HG02981 (cell line): ENCODE measurements at regions not wholly inside any gene's neighbourhood (a gene's known extent, or its start where the extent isn't known, plus 50 kb on each side); places are given as distances from the start of the nearest gene placed in this dataset.

ENCODE experiments used
- ATAC-seq: cut with Tn5 transposase; IDR thresholded peaks from one replicate; pipeline ENCODE4 v1.9.1; 2021; ENCODE audit warnings: mild to moderate bottlenecking, moderate library complexity; ENCODE audit not compliant: unreplicated experiment

DNA sequence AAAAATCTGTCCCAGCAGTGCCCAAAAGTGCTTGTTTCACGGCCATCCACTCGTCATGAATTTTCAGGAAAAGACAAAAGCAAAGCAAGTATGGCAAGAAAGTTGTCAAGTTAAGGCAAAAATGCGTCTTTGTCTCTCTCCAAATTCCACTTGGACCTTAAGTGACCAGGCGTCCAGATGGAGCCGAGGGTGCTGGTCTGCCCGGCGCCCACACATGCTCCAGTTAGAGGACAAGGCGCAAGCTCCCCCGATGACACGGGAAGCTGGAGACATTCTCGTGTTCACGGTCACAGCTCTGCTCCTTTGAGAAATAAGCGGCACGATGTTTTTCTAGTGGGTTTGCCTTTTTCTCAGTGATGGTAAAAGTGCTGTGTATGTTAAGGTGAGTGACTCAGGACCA is 219.0 kb downstream of the BRD1 start:
- no peak for ATAC-seq

GRCh38 chr22:49608228-49608627 is 219.4 kb downstream of the BRD1 start:
- ATAC-seq, result no peak

DNA sequence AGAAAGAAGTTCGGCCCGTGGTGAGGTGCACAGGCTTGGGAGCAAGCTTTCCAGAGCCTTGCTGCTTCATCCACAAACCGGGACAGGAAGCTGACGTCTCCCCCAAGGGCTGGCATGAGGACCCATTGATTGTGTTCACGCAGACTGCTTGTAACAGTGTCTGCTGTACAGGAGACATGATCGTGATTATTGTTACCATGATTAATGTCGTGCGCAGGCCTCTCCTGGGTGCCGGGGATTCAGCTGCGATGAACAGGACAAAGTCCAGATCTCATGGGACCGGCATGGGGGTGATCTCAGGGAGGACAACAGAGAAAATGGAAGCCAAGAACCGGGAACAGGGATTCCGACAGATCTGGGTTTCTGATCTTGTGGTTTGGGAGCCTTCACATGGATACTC is 219.9 kb downstream of the BRD1 start:
- ATAC-seq, result no peak

- ATAC-seq, result no peak
Observed at GRCh38 chr22:49606562-49607290, 220.9 kb downstream of the BRD1 start.

DNA sequence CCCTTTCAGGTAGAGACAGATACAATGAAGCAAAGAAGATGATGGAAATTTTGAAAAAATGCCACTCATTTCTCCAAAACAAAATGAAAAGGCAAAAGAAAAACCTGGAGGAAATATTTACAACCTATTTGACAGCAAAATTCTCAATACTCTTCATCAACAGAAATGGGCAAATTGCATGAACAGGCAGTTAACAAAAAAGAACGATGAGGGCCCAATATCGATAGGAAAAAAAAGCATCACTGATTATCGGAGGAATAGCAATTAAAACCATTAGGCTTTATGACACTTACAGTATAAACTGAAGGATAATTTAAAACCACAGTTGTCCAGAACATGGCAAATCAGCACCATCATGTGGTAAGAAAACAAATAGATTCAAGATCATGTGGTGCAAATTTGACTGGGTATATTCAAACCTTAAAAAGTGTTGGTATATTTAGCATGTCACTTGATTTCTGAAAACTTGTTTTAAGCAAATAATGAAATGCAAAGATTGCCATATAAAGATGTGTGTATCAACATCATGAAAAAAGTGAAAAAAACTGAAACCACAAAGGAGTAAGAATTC is 222.9 kb downstream of the BRD1 start:
- ATAC-seq, result no peak

DNA sequence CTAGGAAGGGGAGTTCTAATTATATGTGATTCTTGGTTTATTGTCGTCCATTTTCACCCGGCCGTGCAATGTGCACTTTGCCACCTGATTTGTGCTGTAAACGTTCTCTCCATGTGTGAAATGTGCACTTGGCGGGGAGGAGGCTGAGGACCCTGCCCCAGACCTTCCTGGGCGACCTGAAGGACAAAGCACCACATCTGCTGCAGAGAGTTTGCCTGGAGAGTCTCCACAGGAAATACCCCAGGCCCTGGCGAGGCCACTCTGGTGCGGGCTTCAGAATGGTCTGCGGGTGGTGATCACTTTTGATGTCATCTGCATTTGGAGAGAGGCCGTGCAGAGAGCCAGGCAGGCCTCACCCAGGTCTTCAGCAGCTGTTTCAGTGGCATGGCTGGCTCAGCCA is 224.7 kb downstream of the BRD1 start:
- ATAC-seq, result no peak

GRCh38 chr22:49602481-49602880 is 225.2 kb downstream of the BRD1 start:
- no peak for ATAC-seq

DNA sequence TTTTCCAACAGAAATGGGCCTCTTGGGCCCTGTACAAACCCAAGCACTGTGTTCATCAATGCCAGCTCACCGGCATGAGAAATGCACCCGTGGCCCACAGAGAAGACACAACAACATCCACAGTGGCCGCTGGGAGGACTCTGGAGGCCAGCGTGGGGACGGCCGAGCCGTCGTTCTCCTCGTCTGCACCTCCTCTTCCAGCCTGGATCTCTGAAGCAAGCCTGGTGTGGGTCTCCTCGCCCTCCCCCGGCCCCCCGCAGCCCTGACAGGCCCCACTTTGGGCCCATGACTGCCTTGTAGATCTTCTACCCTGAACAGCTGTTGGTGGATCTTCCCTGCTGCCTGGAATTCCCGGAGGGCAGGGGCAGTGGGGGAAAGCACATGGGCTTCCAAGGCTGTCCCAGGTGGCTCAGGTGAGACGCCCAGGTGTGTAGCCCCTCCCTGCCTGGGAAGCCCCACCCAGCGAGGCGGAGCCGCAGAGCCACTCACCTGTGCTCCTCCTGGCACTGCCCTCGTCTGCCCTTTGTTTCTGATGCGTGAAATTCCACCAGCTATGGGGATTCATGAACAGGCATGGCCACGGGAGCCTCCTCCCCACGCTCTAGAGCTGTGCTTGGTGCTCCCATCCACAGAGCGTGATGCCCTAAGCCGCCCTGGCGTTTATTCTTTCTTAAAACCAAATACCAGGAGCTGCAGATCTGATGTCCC is 225.9 kb downstream of the BRD1 start:
- no peak for ATAC-seq

- no peak for ATAC-seq
Observed at GRCh38 chr22:49600891-49601431, 226.7 kb downstream of the BRD1 start.

GRCh38 chr22:49600468-49600867 is 227.2 kb downstream of the BRD1 start:
- ATAC-seq, result no peak

DNA sequence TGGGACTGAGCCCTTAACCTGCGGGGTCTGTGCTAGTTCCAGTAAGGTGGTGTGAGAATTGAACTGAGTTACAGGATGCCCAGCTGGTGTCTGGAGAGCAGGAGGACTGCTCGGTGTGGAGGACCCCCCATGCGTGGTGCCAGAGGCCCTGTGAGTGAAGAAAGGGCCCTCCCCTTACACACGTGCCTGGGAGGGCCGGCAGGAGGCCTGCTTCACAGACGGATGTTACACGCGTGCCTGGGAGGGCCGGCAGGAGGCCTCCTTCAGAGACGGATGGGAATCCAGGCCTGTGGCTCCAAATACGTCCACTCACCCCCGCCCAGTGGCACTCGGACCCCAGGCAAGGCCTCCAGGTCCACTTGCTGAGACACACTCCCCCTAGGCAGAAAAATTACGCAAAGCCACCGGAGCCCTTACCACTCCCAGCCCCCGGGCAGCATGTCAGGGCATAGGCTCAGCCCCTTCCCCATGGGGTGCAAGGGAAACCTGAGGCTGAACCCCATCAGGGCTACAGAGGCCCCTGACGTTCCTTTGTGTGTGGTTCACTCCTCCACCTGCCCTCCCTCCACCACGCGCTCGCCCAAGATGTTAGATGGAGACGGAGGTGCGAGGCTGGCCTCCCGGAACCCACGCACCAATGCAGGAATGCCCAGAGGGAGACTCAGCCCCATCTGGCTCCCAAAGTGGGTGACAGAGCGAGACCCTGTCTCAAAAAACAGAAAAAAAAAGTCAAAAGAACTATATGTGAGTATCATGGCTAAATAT is 227.8 kb downstream of the BRD1 start:
- ATAC-seq, result no peak

- no peak for ATAC-seq
Observed at GRCh38 chr22:49599039-49599438, 228.6 kb downstream of the BRD1 start.

DNA sequence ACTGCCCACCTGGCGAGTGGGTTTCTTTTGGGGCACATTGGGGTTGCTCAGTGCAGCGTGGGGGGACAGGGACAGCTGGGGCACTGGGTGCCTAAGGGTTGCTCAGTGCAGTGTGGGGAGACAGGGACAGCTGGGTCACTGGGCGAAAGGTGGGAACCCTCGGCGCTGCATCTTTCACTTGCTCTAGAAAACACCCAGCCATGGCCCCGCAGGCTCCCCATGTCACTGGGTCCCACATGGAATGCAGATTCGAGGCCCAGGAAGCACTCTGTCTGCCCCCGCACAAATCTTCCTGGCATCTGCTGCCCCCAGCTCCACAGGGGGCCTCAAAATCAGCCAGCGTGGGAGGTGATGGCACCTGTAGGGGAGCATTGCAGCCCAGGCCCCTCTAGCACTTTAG is 229.3 kb downstream of the BRD1 start:
- ATAC-seq, result no peak

DNA sequence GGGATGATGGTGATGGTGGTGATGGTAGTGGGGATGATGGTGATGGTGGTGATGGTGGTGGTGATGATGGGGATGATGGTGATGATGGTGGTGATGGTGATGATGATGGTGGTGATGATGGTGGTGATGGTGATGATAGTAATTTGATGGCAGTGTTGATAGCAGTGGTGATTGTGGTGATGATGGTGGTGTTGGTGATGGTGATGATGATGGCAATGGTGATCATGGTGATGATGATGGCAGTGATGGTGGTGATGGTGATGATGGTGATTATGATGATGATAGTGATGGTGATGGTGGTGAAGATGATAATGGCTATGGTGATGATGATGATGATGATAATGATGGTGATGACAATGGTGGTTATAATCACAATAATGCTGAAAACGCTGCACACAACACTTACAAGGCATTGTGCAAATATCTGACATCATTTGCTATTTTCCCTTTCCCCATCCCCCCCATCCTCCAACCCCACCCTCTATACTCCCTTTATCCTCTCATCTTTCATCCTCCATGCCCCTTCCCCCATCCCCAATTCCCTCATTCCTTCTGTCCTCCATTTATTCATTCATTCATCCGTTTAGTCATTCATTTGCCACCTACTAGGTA is 230.1 kb downstream of the BRD1 start:
- no peak for ATAC-seq

DNA sequence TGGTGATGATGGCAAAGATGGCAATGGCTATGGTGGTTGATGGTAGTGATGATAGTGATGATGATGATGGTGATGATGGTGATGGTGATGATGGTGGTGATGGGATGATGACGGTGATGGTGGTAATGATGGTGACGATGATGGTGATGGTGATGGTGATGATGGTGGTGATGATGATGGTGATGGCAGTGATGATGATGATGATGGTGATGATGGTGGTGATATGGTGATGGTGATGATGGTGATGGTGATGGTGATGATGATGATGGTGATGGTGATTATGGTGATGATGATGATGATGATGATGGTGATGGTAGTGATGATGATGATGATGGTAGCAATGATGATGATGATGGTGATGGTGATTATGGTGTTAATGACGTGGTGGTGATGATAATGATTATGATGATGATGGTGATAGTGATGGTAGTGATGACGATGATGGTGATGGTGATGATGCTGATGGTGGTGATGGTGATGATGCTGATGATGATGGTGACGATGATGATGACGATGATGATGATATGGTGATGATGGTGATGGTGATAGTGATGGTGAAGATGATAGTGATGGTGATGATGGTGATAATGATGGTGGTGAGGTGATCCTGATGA is 232.1 kb downstream of the BRD1 start:
- no peak for ATAC-seq

DNA sequence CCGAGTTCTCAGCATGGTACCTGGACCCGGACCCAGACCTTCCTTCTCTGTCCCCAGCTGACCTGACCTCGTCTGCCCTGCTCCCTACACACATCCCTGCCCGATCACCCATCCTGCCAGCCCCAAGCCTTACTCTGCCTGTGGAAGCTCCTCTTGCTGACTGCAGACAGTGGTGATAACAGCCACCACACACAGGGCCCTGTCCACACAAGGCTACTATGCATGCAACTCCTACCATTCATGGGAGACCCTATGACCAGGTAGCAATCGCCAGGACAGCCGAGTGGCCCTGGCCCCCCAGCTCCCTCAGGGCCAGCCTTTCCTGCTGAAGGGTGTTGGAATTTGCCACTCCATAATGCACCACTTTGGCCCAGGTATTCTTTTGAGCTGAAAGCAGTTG is 233.6 kb downstream of the BRD1 start:
- no peak for ATAC-seq

- ATAC-seq, result no peak
Observed at GRCh38 chr22:49593509-49593908, 234.2 kb downstream of the BRD1 start.

DNA sequence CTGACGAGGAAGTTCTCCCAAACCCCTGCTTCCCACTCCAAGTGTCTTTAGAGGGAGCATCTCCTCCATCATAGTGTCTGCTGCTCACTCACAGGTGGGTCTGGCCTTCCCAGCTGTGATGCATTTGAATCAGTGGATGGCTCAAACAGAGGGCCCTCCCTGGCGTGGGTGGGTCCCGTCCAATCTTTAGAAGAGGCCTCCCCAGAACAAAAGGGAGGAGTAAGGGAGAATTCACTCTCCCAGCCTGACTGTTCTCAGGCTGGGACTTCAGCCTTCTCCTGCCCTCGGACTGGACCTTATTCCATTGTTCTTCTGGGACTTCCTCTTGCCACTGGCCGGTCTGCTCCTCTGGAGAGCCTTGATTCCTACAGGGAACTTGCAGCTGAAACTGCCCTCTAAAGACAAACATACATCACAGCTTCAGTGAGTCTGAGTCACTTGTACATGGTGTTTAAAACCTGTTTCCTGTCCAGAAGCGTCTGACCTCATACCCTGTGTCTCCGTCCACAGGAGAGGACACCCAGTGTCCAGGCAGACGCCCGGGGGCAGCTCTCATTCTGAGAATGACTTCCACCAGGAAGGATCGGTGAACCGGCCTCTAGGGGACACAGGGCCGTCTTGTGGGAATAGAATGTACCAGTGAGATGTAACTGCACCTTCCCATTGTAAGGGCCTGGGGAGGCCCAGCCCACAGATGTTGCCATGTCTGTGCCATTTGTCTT is 234.7 kb downstream of the BRD1 start:
- no peak for ATAC-seq

DNA sequence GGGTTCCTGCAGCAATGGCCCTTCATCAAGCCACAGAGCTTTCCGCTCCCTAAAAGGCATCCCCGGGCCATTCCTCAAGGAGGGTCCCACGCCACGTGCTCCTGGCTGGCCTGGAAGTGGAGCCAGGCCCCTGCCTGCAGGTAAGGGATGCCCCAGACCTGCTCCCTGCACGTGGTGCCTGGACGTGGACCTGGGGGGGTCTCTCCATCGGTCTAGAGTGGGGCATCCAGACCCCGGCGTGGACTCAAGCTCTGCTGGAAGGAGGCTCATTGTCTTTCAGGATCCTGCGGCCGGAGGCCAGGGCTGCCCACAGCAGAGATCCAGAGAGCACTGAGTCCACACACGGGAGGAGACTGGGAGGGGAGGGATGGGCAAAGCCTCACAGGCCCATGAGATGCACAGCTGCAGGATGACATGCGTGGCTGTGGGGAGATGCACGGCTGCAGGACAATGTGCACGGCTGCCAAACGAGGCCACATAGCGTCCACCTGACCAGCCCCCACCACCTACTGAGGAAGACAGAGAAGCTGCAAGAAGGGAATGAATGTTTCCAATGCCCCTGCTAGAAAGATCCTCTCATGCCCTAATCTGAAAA is 236.7 kb downstream of the BRD1 start:
- no peak for ATAC-seq
